ENCODE measurements at regions not wholly inside any gene's neighbourhood (a gene's known extent, or its start where the extent isn't known, plus 50 kb on each side); places are given as distances from the start of the nearest gene placed in this dataset.
A peak's percentile ranks its signal among the peaks of the same experiment; 100 is the strongest.

- DNase-seq: no peak
Measured at GRCh38 chr16:73804456-73804855, 492.2 kb upstream of the PSMD7 start.

GRCh38 chr16:73798471-73798870, 498.1 kb upstream of the PSMD7 start:
- DNase-seq: no peak

- no peak for DNase-seq
Measured at GRCh38 chr16:73797115-73797514, 499.5 kb upstream of the PSMD7 start.

- DNase-seq: no peak
Measured at GRCh38 chr16:73796241-73796640, 500.4 kb upstream of the PSMD7 start.

- DNase-seq: no peak
Measured at GRCh38 chr16:73794994-73795393, 501.6 kb upstream of the PSMD7 start.

GRCh38 chr16:73793871-73794437, 502.7 kb upstream of the PSMD7 start:
- no peak for DNase-seq

GRCh38 chr16:73793260-73793659, 503.4 kb upstream of the PSMD7 start:
- DNase-seq: no peak

GRCh38 chr16:73792199-73793020, 504.2 kb upstream of the PSMD7 start:
- DNase-seq: no peak

GRCh38 chr16:73781297-73781696, 515.3 kb upstream of the PSMD7 start:
- DNase-seq: no peak

GRCh38 chr16:73778887-73779286, 517.7 kb upstream of the PSMD7 start:
- no peak for DNase-seq

- DNase-seq: no peak
Measured at GRCh38 chr16:73775841-73776388, 520.7 kb upstream of the PSMD7 start.

- no peak for DNase-seq
Measured at GRCh38 chr16:73771196-73772064, 525.2 kb upstream of the PSMD7 start.

- no peak for DNase-seq
Measured at GRCh38 chr16:73768786-73769203, 527.8 kb upstream of the PSMD7 start.

GRCh38 chr16:73764321-73764720, 532.3 kb upstream of the PSMD7 start:
- DNase-seq: no peak

GRCh38 chr16:73756289-73757178, 540.1 kb upstream of the PSMD7 start:
- DNase-seq: no peak

GRCh38 chr16:73753931-73754330, 542.7 kb upstream of the PSMD7 start:
- no peak for DNase-seq

- DNase-seq: no peak
Measured at GRCh38 chr16:73750639-73751038, 546.0 kb upstream of the PSMD7 start.

GRCh38 chr16:73747328-73747727, 549.3 kb upstream of the PSMD7 start:
- no peak for DNase-seq

GRCh38 chr16:73746554-73746953, 550.1 kb upstream of the PSMD7 start:
- no peak for DNase-seq

- DNase-seq: peak; percentile 3
Measured at GRCh38 chr16:73743665-73744496, 552.7 kb upstream of the PSMD7 start.

GRCh38 chr16:73739049-73739769, 557.4 kb upstream of the PSMD7 start:
- no peak for DNase-seq

Measured in activated CD4-positive, alpha-beta T cell treated with anti-CD3 and anti-CD28 coated beads for 48 hours (primary cell).